HG02588 (cell line): ENCODE measurements at regions not wholly inside any gene's neighbourhood (a gene's known extent, or its start where the extent isn't known, plus 50 kb on each side); places are given as distances from the start of the nearest gene placed in this dataset.

Experiments
- ATAC-seq: cut with Tn5 transposase; IDR thresholded peaks from one replicate; pipeline ENCODE4 v1.9.1; 2021; ENCODE audit warnings: mild to moderate bottlenecking, moderate library complexity; ENCODE audit not compliant: unreplicated experiment

DNA sequence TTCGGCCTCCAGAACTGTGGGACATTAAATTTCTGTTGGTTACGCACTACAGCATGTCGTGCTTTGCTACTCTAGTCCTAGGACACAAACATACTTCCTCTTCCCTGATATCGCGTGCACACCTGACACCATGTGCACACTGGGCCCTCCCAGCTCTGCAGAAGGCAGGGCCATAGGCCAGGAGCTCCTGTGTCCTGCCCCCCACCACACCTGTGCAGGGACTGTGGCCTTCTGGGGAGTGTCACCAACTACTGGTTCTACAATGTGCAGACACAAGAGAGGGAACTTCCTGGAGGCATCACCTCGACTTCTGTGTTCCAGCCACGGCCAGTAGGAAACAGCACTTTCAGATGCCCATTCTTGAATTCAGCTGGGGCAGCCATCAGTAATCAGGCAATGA lies 646.4 kb upstream of the MGMT start:
- ATAC-seq: no peak

DNA sequence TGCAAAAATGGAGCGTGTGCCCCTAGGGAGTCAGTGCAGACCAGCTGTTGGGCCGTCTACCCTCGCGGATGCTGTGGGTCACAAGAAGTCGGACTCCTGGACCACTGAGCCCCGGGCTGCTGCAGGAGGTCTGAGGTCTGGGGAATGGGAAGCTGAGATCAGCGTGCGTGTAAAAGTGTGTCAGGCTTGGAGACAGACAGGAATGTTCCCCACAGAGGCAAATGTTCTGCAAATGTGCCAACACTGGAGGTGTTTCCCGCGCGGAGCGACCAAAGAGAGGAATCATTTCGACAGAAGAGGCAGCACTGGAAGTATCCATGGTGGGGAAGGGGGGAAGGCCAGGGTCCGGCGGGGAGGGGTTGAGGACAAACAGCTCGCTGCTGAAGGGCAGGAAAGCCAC lies 643.8 kb upstream of the MGMT start:
- no peak for ATAC-seq

DNA sequence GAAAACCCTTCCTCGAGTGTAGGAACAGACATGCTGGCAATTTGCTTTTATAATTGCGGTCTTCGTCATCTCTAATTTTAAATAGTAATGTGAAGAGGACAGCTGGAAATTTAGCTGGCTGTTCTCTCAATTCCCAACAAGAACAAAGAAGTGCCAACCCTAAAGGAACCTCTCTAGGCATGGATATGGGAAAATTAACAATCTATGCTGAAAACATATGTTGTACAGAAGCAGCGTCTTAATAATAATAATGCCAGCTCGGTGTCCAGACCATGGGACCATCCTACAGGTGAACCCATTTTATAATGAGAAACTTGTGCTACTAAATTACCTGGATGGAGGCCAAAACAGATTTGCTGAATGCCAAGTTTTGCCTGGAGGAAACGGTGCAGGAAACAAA lies 641.4 kb upstream of the MGMT start:
- no peak for ATAC-seq

DNA sequence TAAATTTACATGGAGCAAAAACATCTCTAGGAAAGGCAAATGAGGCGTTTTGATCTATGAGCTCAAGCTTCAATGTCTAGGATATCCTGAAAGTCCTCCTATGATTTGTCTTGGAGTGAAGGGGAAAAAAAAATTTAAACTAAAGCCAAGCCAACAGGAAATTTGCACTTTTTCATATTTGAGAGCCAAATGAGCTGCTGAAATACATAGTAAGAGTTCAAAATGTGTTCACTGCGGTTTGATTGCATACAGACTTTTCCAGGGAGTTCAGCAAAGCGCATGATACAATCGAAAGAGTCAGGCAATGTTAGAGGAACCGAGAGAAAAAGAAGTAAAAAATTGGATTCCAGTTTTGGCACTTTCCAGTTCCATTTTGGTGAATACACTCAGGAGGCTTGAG lies 633.4 kb upstream of the MGMT start:
- ATAC-seq: no peak

DNA sequence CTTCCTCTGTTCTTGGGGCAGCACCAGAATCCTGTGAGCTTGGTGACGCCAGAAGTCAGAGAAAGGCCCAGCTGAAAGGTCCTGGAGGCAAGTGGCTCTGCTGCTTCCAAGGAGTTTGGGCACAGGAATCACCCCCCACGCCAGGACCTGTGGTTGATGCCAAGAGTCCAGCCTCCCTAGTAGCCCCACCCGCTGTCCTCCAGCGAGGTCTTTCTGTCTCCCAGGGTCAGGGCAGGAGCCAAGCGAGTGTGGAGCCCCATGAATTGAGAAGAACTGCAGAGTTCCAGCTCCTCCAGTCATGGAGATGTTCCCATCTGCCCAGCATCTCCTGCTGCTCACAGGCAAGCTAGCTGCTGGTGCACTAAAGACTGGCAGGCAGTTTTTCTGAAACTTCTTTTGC lies 631.7 kb upstream of the MGMT start:
- no peak for ATAC-seq

DNA sequence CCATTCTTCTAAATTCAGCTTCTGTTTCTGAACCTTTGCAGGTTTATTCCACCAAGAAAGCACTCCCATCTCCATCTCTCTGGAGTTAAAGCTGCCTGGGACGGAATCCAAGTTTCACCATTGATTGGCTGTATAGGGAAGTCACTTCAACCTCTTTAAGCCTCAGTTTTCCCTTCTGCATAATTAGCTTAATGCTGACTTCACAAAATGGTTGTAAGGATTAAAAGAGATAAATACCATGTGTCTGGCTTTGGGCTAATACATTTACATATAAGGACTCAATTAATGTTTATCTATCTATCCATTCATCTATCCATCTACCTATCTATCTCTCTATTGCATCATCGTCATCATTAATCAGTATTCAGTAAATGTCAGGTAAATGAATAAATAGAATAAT lies 629.6 kb upstream of the MGMT start:
- no peak for ATAC-seq

GRCh38 chr10:128839134-128839533 lies 627.9 kb upstream of the MGMT start:
- no peak for ATAC-seq

DNA sequence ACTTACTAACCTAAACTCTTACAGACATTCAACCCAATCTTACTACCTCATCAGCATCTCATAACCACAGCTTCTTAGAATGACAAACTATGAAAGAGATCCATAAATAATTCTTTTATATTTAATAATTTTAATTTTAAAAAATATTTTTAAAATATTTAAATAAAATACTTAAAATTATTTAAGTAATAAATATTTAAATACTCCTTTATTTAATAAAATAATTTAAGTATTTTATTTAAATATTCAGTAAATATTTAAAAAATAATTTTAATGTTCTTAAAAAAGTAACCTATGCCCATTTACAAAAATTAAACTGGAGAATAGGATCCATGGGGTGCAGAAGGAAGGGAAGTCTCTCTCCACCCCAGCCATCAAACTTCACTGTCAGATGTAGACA lies 627.3 kb upstream of the MGMT start:
- no peak for ATAC-seq

DNA sequence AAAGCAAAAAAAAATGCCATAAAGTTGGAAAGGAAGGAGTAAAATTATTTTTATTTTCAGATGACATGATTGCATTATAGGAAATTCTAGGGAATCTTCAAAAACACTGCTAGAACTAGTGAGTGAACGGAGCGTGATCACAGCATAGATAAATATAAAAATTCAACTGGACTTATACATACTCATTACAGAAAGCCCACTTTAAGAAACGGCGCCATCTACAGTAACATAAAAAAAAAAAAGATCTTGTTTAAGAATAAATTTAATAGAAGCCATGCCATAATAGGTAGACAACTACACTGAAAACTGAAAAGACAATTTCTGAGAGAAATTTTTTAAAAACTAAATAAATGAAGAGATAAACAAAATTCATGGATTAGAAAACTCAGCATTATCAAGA lies 623.1 kb upstream of the MGMT start:
- no peak for ATAC-seq

DNA sequence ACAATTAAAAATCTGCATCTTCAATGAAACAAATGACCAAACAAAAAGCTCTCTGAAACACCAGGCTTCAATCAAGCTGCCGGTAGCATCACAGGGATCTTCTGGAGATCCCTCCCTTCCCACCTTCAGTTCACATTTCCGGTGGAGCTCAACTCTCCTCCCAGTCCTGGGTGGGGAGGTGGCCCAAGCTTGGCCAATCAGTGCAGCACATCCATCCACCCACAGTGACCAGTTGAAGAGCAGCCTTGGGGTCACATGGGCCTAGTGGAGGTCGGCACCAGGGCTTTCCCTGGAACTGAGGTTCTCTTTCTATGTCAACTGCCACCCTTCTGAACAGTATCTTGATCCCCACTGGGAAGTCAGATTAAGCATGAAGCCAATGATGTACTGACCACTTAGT lies 620.1 kb upstream of the MGMT start:
- no peak for ATAC-seq

GRCh38 chr10:128848810-128849209 lies 618.2 kb upstream of the MGMT start:
- ATAC-seq: no peak

DNA sequence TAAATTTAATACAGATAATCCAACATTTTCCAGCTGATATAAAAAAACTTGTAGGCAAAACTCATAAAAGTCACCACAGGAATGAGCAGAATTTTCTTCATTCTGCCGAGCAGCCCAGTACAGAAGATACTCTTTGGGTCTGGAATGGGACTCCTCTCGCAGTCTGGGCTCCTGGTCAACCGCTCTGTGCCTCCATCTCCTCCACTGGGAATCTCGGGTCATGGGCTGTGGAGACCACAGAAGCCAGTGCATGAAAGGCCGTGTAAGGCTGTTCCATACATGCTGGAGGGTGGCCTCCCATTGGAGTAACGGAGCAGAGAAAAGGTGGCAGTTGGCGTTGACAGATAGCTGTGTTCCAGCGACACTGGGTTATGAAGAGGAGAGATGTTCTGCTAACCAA lies 616.4 kb upstream of the MGMT start:
- no peak for ATAC-seq

- no peak for ATAC-seq
These were observed 615.8 kb upstream of the MGMT start for GRCh38 chr10:128851281-128851680.

DNA sequence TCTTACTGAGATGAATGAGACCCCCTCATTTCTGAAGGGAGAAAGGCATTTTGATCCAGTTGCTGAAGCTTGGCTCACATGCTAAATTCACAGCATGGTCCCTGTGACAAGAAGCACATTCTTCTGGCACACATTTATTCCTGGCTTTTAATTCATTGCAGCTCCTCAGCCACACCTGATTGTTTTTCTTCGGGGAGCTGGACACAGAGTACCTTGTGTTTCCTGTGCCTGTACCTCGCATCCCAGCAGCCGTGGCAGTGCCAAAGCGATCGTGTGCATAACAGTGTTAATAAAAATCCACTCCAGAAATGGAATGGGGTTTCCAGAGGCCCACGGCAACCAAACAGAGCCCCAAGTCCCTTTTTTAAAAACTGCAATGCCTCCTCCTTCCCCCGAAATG lies 615.3 kb upstream of the MGMT start:
- ATAC-seq: no peak

DNA sequence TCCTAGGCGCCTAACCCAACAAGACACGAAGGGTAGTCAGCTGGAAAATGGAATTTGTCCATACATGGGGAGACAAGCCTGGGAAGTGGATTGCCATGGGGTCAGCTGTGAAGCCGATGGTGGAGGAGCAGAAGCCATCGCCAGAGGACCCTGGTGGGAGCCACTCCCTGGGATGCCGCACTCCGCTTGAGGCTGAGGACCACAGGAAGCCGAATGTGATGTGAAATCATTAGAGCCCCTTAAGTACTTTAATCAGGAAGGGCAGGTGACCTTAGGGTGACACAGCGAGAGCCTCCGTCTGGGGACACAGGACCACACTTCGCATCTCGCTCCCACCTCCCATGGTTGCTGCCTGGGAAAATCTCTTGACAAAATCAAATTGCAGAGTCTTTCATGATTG lies 614.6 kb upstream of the MGMT start:
- no peak for ATAC-seq

- ATAC-seq: no peak
These were observed 614.1 kb upstream of the MGMT start for GRCh38 chr10:128852902-128853301.

- no peak for ATAC-seq
These were observed 613.5 kb upstream of the MGMT start for GRCh38 chr10:128853537-128853936.

- ATAC-seq: no peak
These were observed 612.8 kb upstream of the MGMT start for GRCh38 chr10:128854204-128854603.

GRCh38 chr10:128854963-128855362 lies 612.1 kb upstream of the MGMT start:
- no peak for ATAC-seq

- no peak for ATAC-seq
These were observed 611.2 kb upstream of the MGMT start for GRCh38 chr10:128855618-128856428.

DNA sequence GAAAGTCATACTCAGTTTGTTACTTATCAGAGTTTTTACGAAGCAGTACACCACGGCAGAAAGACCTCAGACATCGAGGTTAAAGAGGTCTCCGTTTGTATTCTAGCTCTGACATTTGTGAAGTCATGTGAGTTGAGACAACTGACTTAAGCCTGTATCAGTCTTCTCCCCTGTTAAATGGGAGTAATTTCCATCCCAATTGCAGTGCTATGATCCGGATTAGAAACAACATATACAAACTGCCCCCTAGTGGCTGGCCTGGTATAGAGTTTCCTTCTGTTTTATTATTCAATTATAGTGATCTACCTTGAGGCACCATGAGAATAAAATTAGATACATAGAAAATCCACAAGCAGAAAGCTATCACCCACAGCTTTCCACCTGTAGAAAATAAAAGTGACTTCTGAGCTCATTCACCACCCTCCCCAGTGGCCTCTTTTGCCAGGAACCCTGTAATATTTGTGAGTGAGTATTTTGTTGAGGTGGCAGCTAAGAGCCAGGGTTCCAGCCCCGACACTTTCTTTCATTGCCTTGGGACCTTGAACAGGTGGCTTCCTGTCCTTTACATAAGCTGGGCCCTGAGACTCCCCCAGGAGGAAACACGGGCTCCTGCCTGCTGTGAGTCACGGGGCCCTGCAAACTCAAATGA lies 607.2 kb upstream of the MGMT start:
- no peak for ATAC-seq

- ATAC-seq: no peak
These were observed 606.5 kb upstream of the MGMT start for GRCh38 chr10:128860574-128860973.
